DND-41 (cell line): ENCODE measurements at regions not wholly inside any gene's neighbourhood (a gene's known extent, or its start where the extent isn't known, plus 50 kb on each side); places are given as distances from the start of the nearest gene placed in this dataset.

ENCODE experiments used
- ATAC-seq: fragments of 200-7000 bp; cut with Tn5 transposase; 3 replicates; pipeline ENCODE4 v1.9.1; 2021; ENCODE audit warnings: low read depth; ENCODE audit not compliant: insufficient read depth
- DNase-seq: peaks from one replicate; pipeline ENCODE4 v3.0.0-alpha.2; 2020
- H2AFZ ChIP-seq: 2 replicates; pipeline ENCODE4 v1.6.0; 2012; ENCODE audit warnings: low read depth, low read length
- H3K27ac ChIP-seq: 2 replicates; pipeline ENCODE4 v1.5.1; 2012; ENCODE audit warnings: low read length, inconsistent platforms
- H3K27me3 ChIP-seq: fragments of 200-600 bp; sonication (generic); 2 replicates; pipeline ENCODE4 v1.6.0; 2012; ENCODE audit warnings: low read length, mild to moderate bottlenecking, inconsistent platforms; ENCODE audit not compliant: insufficient read depth, poor library complexity
- H3K36me3 ChIP-seq: 2 replicates; pipeline ENCODE4 v1.5.1; 2012; ENCODE audit warnings: low read length, inconsistent platforms; ENCODE audit not compliant: insufficient read depth
- H3K4me1 ChIP-seq: 2 replicates; pipeline ENCODE4 v1.5.1; 2012; ENCODE audit warnings: mild to moderate bottlenecking, low read length; ENCODE audit not compliant: insufficient read depth
- H3K4me2 ChIP-seq: 2 replicates; pipeline ENCODE4 v1.6.0; 2012; ENCODE audit warnings: mild to moderate bottlenecking, moderate library complexity, low read length, inconsistent platforms; ENCODE audit not compliant: insufficient read depth
- H3K4me3 ChIP-seq, 2 experiments: fragments of 200-600 bp in 1 of 2; shearing (Covaris generic) in 1 of 2; 2 replicates each; pipeline ENCODE4 v1.5.1; 2012 to 2016; ENCODE audit warnings: inconsistent platforms in 2 of 2, low read length in 2 of 2, mild to moderate bottlenecking in 2 of 2, low read depth in 1 of 2, moderate library complexity in 1 of 2
- H3K79me2 ChIP-seq: 2 replicates; pipeline ENCODE4 v1.6.0; 2012; ENCODE audit warnings: low read length, inconsistent platforms; ENCODE audit not compliant: insufficient read depth
- H3K9ac ChIP-seq: 2 replicates; pipeline ENCODE4 v1.6.0; 2012; ENCODE audit warnings: low read depth, mild to moderate bottlenecking, inconsistent platforms, low read length, moderate library complexity
- H3K9me3 ChIP-seq: 2 replicates; pipeline ENCODE4 v1.5.1; 2012; ENCODE audit warnings: low read length, moderate library complexity, mild to moderate bottlenecking, inconsistent platforms; ENCODE audit not compliant: insufficient read depth, severe bottlenecking
- H4K20me1 ChIP-seq: 2 replicates; pipeline ENCODE4 v1.6.0; 2012; ENCODE audit warnings: low read length; ENCODE audit not compliant: insufficient read depth
- EZH2 ChIP-seq: IDR thresholded peaks from 3 replicates; pipeline ENCODE4 v1.6.1; 2012; ENCODE audit warnings: borderline replicate concordance, low read depth, mild to moderate bottlenecking, moderate library complexity, low read length, inconsistent platforms; ENCODE audit not compliant: severe bottlenecking
- TF ChIP-seq, protein P1 (sequence below): IDR thresholded peaks from 2 replicates; pipeline ENCODE4 v1.5.1; 2012; ENCODE audit warnings: borderline replicate concordance, low read length, moderate library complexity, mild to moderate bottlenecking; ENCODE audit not compliant: poor library complexity, severe bottlenecking; ENCODE audit errors: extremely low read depth

GRCh38 chr1:29529677-29530278, 293.5 kb downstream of the PTPRU start:
- ATAC-seq (no peak), DNase-seq (no peak)
- no peaks in the 10 kb centered on the region for H3K4me1 ChIP-seq
- H3K9me3 ChIP-seq: peaks cover 14% of the 10 kb centered on the region
- H3K4me3 ChIP-seq: no peak overlapping the region
- H3K79me2 ChIP-seq: no peaks in the 10 kb centered on the region
- TF ChIP-seq, protein P1, sequence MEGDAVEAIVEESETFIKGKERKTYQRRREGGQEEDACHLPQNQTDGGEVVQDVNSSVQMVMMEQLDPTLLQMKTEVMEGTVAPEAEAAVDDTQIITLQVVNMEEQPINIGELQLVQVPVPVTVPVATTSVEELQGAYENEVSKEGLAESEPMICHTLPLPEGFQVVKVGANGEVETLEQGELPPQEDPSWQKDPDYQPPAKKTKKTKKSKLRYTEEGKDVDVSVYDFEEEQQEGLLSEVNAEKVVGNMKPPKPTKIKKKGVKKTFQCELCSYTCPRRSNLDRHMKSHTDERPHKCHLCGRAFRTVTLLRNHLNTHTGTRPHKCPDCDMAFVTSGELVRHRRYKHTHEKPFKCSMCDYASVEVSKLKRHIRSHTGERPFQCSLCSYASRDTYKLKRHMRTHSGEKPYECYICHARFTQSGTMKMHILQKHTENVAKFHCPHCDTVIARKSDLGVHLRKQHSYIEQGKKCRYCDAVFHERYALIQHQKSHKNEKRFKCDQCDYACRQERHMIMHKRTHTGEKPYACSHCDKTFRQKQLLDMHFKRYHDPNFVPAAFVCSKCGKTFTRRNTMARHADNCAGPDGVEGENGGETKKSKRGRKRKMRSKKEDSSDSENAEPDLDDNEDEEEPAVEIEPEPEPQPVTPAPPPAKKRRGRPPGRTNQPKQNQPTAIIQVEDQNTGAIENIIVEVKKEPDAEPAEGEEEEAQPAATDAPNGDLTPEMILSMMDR: no peak
- no peak for TF ChIP-seq EZH2
- no peak overlapping the region for H3K9ac ChIP-seq
- H3K27me3 ChIP-seq: no peaks in the 10 kb centered on the region
- no peak overlapping the region for H2AFZ ChIP-seq
- H3K27ac ChIP-seq: no peak overlapping the region
- H4K20me1 ChIP-seq: no peaks in the 10 kb centered on the region
- no peak overlapping the region for H3K4me2 ChIP-seq
- H3K36me3 ChIP-seq: no peaks in the 10 kb centered on the region

DNA sequence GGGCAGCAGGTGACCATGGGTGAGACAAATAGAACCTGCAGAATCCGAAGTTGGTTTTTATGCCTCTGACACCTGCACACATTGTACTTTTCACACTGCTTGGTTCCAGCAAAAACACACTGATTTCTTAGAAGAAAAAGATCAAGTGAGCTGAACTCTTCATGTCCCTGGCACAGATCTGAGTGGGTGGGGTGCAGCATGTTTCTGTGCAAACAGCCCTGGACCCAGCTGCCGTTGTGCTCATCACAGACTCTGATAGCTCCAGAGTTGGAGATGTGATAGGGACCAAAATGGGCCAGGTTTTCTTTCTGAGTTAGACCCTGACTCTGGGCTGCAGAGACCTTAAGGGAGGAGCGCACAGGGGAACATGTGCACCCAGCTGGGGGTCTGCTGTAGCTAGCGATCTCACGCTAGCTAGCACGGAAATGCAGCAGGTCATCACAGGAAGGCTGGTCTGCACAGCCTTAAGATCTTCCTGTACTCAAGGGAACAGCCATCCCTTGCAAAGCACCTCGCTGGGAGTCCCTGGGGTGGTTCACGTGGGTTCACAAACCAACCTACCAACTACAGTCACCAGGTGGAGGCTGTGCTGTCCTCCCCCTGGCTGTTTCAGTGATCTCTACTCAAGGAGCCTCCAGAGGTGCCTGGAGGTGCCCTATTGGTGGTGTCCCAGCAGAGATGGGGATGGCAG, 291.1 kb downstream of the PTPRU start:
- no peak overlapping the region for H3K27ac ChIP-seq
- H3K9me3 ChIP-seq: peaks cover 14% of the 10 kb centered on the region
- no peak overlapping the region for H3K9ac ChIP-seq
- DNase-seq (no peak), ATAC-seq (no peak)
- H3K4me3 ChIP-seq: no peak overlapping the region
- H3K4me2 ChIP-seq: no peak overlapping the region
- H3K4me1 ChIP-seq: no peaks in the 10 kb centered on the region
- no peaks in the 10 kb centered on the region for H3K36me3 ChIP-seq
- no peak for TF ChIP-seq EZH2
- TF ChIP-seq, protein P1: no peak
- no peaks in the 10 kb centered on the region for H4K20me1 ChIP-seq
- H2AFZ ChIP-seq: no peak overlapping the region
- H3K27me3 ChIP-seq: no peaks in the 10 kb centered on the region
- no peaks in the 10 kb centered on the region for H3K79me2 ChIP-seq

DNA sequence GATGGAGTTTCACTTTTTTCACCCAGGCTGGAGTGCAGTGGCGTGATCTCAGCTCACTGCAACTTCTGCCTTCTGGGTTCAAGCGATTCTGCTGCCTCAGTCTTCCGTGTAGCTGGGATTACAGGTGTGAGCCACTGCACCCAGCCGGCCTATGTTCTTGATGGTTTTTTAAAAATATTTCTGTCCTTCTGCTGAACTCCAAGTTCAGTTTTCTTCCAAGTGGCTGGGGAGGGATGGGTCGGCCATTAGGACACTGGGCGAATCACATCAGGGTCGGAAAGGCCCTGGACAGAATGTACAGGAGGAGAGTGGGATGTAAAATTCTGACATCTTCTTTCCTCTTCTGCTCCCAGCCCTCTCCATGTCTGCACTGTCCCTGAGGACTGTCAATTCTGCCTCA, 289.6 kb downstream of the PTPRU start:
- Histone ChIP-seq H3K9me3 (peaks cover 14% of the 10 kb centered on the region), H3K4me3 (no peak overlapping the region), H3K79me2 (no peaks in the 10 kb centered on the region), H2AFZ (no peak overlapping the region), H3K9ac (no peak overlapping the region), H4K20me1 (no peaks in the 10 kb centered on the region), H3K4me2 (no peak overlapping the region), H3K4me1 (no peaks in the 10 kb centered on the region), H3K36me3 (no peaks in the 10 kb centered on the region), H3K27me3 (no peaks in the 10 kb centered on the region), H3K27ac (no peak overlapping the region)
- DNase-seq: no peak
- ATAC-seq: no peak
- TF ChIP-seq, protein P1: no peak
- no peak for TF ChIP-seq EZH2
